GM19238 (cell line): ENCODE measurements at regions not wholly inside any gene's neighbourhood (a gene's known extent, or its start where the extent isn't known, plus 50 kb on each side); places are given as distances from the start of the nearest gene placed in this dataset.
"Not testable (repeated sequence)": the region's sequence is repeated elsewhere in the genome, so short reads cannot be mapped to it uniquely, and the experiment has no call there.

Source experiments
- DNase-seq: peaks from one replicate; pipeline ENCODE4 v3.0.0; 2011; ENCODE audit warnings: low spot score; ENCODE audit not compliant: insufficient read length

- no peak for DNase-seq
Measured at GRCh38 chr6:166703149-166703710, 76.2 kb upstream of the RPS6KA2 start.

- not testable (repeated sequence) for DNase-seq
Measured at GRCh38 chr6:166701424-166701823, 74.4 kb upstream of the RPS6KA2 start.

GRCh38 chr6:166700871-166701270 is 73.8 kb upstream of the RPS6KA2 start:
- not testable (repeated sequence) for DNase-seq

GRCh38 chr6:166697113-166697512 is 70.1 kb upstream of the RPS6KA2 start:
- DNase-seq: no peak

GRCh38 chr6:166693880-166694279 is 66.8 kb upstream of the RPS6KA2 start:
- DNase-seq: no peak

- DNase-seq: no peak
Measured at GRCh38 chr6:166692723-166693302, 65.8 kb upstream of the RPS6KA2 start.

- DNase-seq: no peak
Measured at GRCh38 chr6:166691746-166692145, 64.7 kb upstream of the RPS6KA2 start.

- no peak for DNase-seq
Measured at GRCh38 chr6:166691199-166691598, 64.1 kb upstream of the RPS6KA2 start.

- DNase-seq: no peak
Measured at GRCh38 chr6:166689687-166690086, 62.6 kb upstream of the RPS6KA2 start.

GRCh38 chr6:166688901-166689300 is 61.9 kb upstream of the RPS6KA2 start:
- no peak for DNase-seq

- DNase-seq: no peak
Measured at GRCh38 chr6:166687879-166688205, 60.8 kb upstream of the RPS6KA2 start.

GRCh38 chr6:166687070-166687878 is 60.2 kb upstream of the RPS6KA2 start:
- DNase-seq: no peak

- DNase-seq: no peak
Measured at GRCh38 chr6:166686317-166686716, 59.3 kb upstream of the RPS6KA2 start.

- no peak for DNase-seq
Measured at GRCh38 chr6:166684866-166685265, 57.8 kb upstream of the RPS6KA2 start.

GRCh38 chr6:166684170-166684569 is 57.1 kb upstream of the RPS6KA2 start:
- DNase-seq: no peak

- no peak for DNase-seq
Measured at GRCh38 chr6:166683477-166683876, 56.4 kb upstream of the RPS6KA2 start.

- no peak for DNase-seq
Measured at GRCh38 chr6:166679566-166679965, 52.5 kb upstream of the RPS6KA2 start.

GRCh38 chr6:166678426-166678825 is 51.4 kb upstream of the RPS6KA2 start:
- DNase-seq: no peak

GRCh38 chr6:166677941-166678340 is 50.9 kb upstream of the RPS6KA2 start:
- DNase-seq: no peak
